Natural killer cell (primary cell): ENCODE measurements at regions not wholly inside any gene's neighbourhood (a gene's known extent, or its start where the extent isn't known, plus 50 kb on each side); places are given as distances from the start of the nearest gene placed in this dataset.

Experiments used
- ATAC-seq, 3 donors: fragments of 150-1000 bp in 2 of 3; fragments of 200-7000 bp in 1 of 3; cut with Tn5 transposase; 1 replicate in 1 of 3; 2 replicates in 2 of 3; pipeline ENCODE4 v1.10.0; 2021; ENCODE audit warnings: mild to moderate bottlenecking in 2 of 3, moderate library complexity in 2 of 3
- DNase-seq, 2 donors: peaks; one replicate each; pipeline versions ENCODE4 v3.0.0 to v3.0.0-alpha.2; 2013 to 2021; ENCODE audit warnings: mixed read lengths in 1 of 2
- H3K27ac ChIP-seq: one replicate; pipeline ENCODE4 v1.5.1; 2013; ENCODE audit warnings: mild to moderate bottlenecking, low read length
- H3K27me3 ChIP-seq: one replicate; pipeline ENCODE4 v1.6.1; 2013; ENCODE audit warnings: low read length; ENCODE audit not compliant: control insufficient read depth, insufficient read depth
- H3K36me3 ChIP-seq: one replicate; pipeline ENCODE4 v1.6.1; 2013; ENCODE audit warnings: low read length; ENCODE audit not compliant: control insufficient read depth, insufficient read depth
- H3K4me1 ChIP-seq: one replicate; pipeline ENCODE4 v1.6.1; 2013; ENCODE audit warnings: low read length; ENCODE audit not compliant: control insufficient read depth, insufficient read depth
- H3K4me3 ChIP-seq: one replicate; pipeline ENCODE4 v1.5.1; 2013; ENCODE audit warnings: low read length
- H3K9me3 ChIP-seq: one replicate; pipeline ENCODE4 v1.6.1; 2013; ENCODE audit warnings: low read length; ENCODE audit not compliant: control insufficient read depth, insufficient read depth
- H3K27ac Mint-ChIP-seq, 2 donors: one replicate each; pipeline ENCODE4 v1.8.0; 2022; ENCODE audit warnings: mild to moderate bottlenecking in 2 of 2, mixed read lengths in 2 of 2, moderate library complexity in 1 of 2
- H3K27me3 Mint-ChIP-seq, 2 donors: one replicate each; pipeline ENCODE4 v1.8.0; 2022; ENCODE audit warnings: low read depth in 2 of 2, mixed read lengths in 2 of 2
- H3K36me3 Mint-ChIP-seq: one replicate; pipeline ENCODE4 v1.8.0; 2022; ENCODE audit warnings: mixed read lengths
- H3K4me1 Mint-ChIP-seq, 2 donors: one replicate each; pipeline ENCODE4 v1.8.0; 2022; ENCODE audit warnings: mixed read lengths in 2 of 2
- H3K4me3 Mint-ChIP-seq: one replicate; pipeline ENCODE4 v1.8.0; 2022; ENCODE audit warnings: mild to moderate bottlenecking, moderate library complexity, mixed read lengths
- H3K9me3 Mint-ChIP-seq, 2 donors: one replicate each; pipeline ENCODE4 v1.8.0; 2022; ENCODE audit warnings: mixed read lengths in 2 of 2
- WGBS: methylation state at CpG from one replicate; pipeline ENCODE4 v1.1.7; 2013; ENCODE audit warnings: missing lambda C conversion rate; ENCODE audit not compliant: insufficient coverage; 5-methylcytosine and 5-hydroxymethylcytosine counted together
- intact Hi-C: fragments of 100-400 bp; cut with micrococcal nuclease; formaldehyde crosslinking; loops from one replicate; pipeline ENCODE4 v1.14.2; 2022
- TF ChIP-seq, protein P1 (sequence below): fragments of 200-600 bp; IDR thresholded peaks from one replicate; pipeline ENCODE4 v1.8.0; 2022; ENCODE audit warnings: antibody characterized with exemption

- no peak for ATAC-seq
Measured at GRCh38 chr11:109968299-109968698, 124.9 kb upstream of the ZC3H12C start.

DNA sequence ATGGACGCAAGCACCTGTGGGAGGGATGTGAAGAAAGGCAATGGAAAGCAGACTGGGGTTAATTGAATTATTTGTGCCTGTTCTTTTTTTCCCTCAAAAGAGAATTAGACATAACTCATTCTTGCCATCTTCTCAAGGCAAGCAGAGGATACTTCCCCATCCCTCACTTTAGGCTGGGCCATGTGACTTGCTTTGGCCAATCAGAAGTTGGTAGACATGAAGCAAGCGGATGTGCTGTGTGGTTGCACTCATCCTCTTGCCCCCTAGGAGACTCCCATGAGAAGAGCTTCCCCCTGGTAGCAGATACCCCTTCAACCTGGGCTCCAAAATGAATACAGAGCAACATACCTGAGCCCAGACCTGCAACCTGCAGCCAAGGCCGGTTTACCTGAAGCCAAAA, 124.4 kb upstream of the ZC3H12C start:
- Histone ChIP-seq H3K4me1 (peaks cover 13% of the 10 kb centered on the region), H3K4me3 (no peak overlapping the region), H3K36me3 (no peaks in the 10 kb centered on the region), H3K9me3 (no peaks in the 10 kb centered on the region), H3K27me3 (no peaks in the 10 kb centered on the region), H3K27ac (no peak overlapping the region)
- Mint-ChIP-seq H3K36me3 (no peaks in the 10 kb centered on the region), H3K4me1 (peaks cover 0 to 24% of the 10 kb centered on the region in 2 donors), H3K27ac (no peak overlapping the region), H3K27me3 (no peaks in the 10 kb centered on the region), H3K4me3 (no peak overlapping the region), H3K9me3 (no peaks in the 10 kb centered on the region)
- ATAC-seq (no peak), DNase-seq (no peak)
- TF ChIP-seq, protein P1, sequence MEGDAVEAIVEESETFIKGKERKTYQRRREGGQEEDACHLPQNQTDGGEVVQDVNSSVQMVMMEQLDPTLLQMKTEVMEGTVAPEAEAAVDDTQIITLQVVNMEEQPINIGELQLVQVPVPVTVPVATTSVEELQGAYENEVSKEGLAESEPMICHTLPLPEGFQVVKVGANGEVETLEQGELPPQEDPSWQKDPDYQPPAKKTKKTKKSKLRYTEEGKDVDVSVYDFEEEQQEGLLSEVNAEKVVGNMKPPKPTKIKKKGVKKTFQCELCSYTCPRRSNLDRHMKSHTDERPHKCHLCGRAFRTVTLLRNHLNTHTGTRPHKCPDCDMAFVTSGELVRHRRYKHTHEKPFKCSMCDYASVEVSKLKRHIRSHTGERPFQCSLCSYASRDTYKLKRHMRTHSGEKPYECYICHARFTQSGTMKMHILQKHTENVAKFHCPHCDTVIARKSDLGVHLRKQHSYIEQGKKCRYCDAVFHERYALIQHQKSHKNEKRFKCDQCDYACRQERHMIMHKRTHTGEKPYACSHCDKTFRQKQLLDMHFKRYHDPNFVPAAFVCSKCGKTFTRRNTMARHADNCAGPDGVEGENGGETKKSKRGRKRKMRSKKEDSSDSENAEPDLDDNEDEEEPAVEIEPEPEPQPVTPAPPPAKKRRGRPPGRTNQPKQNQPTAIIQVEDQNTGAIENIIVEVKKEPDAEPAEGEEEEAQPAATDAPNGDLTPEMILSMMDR = no peak
- intact Hi-C loops = no loop called here
- 91% methylated on average over 2 of the region's 3 CpGs for WGBS

More at GRCh38 chr11:109968299-109968698, 124.9 kb upstream of the ZC3H12C start:
- intact Hi-C loops = no loop called here
- H3K4me1 Mint-ChIP-seq = peaks cover 0 to 24% of the 10 kb centered on the region in 2 donors
- no peak overlapping the region for H3K4me3 Mint-ChIP-seq
- peaks cover 13% of the 10 kb centered on the region for H3K4me1 ChIP-seq
- H3K27me3 ChIP-seq = no peaks in the 10 kb centered on the region
- H3K27ac ChIP-seq = no peak overlapping the region
- H3K36me3 ChIP-seq = no peaks in the 10 kb centered on the region
- WGBS = 100% methylated on average over 1 of the region's 3 CpGs
- TF ChIP-seq, protein P1 = no peak
- no peaks in the 10 kb centered on the region for H3K36me3 Mint-ChIP-seq
- no peaks in the 10 kb centered on the region for H3K9me3 ChIP-seq
- no peaks in the 10 kb centered on the region for H3K27me3 Mint-ChIP-seq
- H3K27ac Mint-ChIP-seq = no peak overlapping the region
- H3K9me3 Mint-ChIP-seq = no peaks in the 10 kb centered on the region
- no peak for DNase-seq
- H3K4me3 ChIP-seq = no peak overlapping the region

DNA sequence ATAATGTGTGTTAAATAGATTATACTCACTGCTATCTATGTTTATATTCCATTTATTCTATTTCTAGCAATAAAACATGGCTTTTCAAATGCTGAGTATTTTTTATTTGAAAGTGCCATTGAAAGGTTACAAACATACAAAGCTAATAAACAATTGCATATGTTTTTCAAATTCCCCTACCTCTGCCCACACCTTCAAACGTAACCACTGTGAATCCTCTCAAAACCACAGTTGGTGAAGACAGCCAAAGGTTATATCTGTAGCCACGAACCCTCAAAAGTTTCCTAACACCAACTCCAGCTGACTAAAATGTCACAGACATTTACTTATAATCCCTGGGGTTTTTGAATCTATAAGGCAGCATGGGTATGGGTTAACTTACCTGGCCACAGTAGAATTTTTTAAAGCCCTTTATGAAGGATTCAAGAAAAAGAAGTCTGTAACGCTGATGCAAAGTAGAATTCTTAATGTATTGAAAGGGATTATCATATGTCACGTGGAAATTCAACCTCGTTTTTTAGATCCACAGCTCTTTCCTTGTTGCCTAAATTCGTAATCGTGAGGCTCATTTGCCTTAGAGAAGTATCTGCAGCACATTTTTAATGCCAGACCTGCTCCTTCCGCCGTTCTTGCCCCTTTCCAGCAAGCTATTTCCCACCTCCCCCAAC, 122.5 kb upstream of the ZC3H12C start:
- Histone ChIP-seq H3K27ac (no peak overlapping the region), H3K9me3 (no peaks in the 10 kb centered on the region), H3K4me3 (no peak overlapping the region), H3K4me1 (peaks cover 13% of the 10 kb centered on the region), H3K27me3 (no peaks in the 10 kb centered on the region), H3K36me3 (no peaks in the 10 kb centered on the region)
- H3K4me3 Mint-ChIP-seq = no peak overlapping the region
- intact Hi-C loops = no loop called here
- no peaks in the 10 kb centered on the region for H3K36me3 Mint-ChIP-seq
- peaks cover 0 to 4% of the 10 kb centered on the region in 2 donors for H3K9me3 Mint-ChIP-seq
- no peak overlapping the region for H3K27ac Mint-ChIP-seq
- DNase-seq (no peak), ATAC-seq (peak in 1 of 3 donors; percentile 55)
- TF ChIP-seq, protein P1 = no peak
- peaks cover 0 to 22% of the 10 kb centered on the region in 2 donors for H3K4me1 Mint-ChIP-seq
- WGBS = 65% methylated on average over 8 of the region's 9 CpGs
- peaks cover 5 to 10% of the 10 kb centered on the region in 2 donors for H3K27me3 Mint-ChIP-seq

DNA sequence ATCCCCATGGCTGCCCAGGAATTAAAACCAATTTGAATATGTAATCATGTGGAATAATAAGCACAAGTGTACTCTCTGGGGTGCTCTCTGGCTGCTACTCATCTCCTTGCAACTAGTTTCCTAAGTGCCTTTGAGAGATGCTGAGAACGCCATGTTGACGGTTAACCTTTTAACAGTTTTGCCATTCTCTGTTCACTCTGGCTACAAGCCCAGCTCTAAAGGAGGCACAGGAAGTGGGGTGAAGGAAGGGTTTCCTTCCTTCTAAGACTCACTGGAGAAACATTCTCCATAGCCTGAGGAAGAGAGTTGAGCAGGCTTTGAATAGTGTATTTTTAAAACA, 122.0 kb upstream of the ZC3H12C start:
- H3K4me3 Mint-ChIP-seq = no peak overlapping the region
- ATAC-seq = no peak

More for the DNA sequence above, 122.0 kb upstream of the ZC3H12C start:
- WGBS = 29% methylated on average over 2 of the region's 2 CpGs
- Histone ChIP-seq H3K9me3 (no peaks in the 10 kb centered on the region), H3K27me3 (no peaks in the 10 kb centered on the region), H3K27ac (no peak overlapping the region), H3K4me3 (no peak overlapping the region), H3K4me1 (peaks cover 13% of the 10 kb centered on the region), H3K36me3 (no peaks in the 10 kb centered on the region)
- H3K9me3 Mint-ChIP-seq = peaks cover 0 to 4% of the 10 kb centered on the region in 2 donors
- peaks cover 8 to 15% of the 10 kb centered on the region in 2 donors for H3K27me3 Mint-ChIP-seq
- no peaks in the 10 kb centered on the region for H3K36me3 Mint-ChIP-seq
- intact Hi-C loops = no loop called here
- H3K27ac Mint-ChIP-seq = no peak overlapping the region
- H3K4me1 Mint-ChIP-seq = peaks cover 0 to 17% of the 10 kb centered on the region in 2 donors
- TF ChIP-seq, protein P1 = no peak
- no peak for DNase-seq
